Mucosa of descending colon (tissue), 3 donors: ENCODE measurements at regions not wholly inside any gene's neighbourhood (a gene's known extent, or its start where the extent isn't known, plus 50 kb on each side); places are given as distances from the start of the nearest gene placed in this dataset.

ENCODE experiments used
- ATAC-seq: fragments of 200-7000 bp; cut with Tn5 transposase; one replicate; pipeline ENCODE4 v1.9.1; 2020; ENCODE audit warnings: mild to moderate bottlenecking, moderate library complexity
- DNase-seq, 3 donors: peaks; one replicate each; pipeline ENCODE4 v3.0.0-alpha.2; 2020
- H3K36me3 ChIP-seq: fragments of 200-600 bp; one replicate; pipeline ENCODE4 v1.8.0; 2021; ENCODE audit warnings: low read depth, mild to moderate bottlenecking
- H3K4me1 ChIP-seq: fragments of 200-600 bp; one replicate; pipeline ENCODE4 v1.8.0; 2021; ENCODE audit warnings: low read depth, mild to moderate bottlenecking
- H3K4me3 ChIP-seq: fragments of 200-600 bp; one replicate; pipeline ENCODE4 v1.8.0; 2021; ENCODE audit warnings: mild to moderate bottlenecking
- H3K9me3 ChIP-seq: fragments of 200-600 bp; one replicate; pipeline ENCODE4 v1.8.0; 2021; ENCODE audit warnings: mild to moderate bottlenecking
- CTCF ChIP-seq: fragments of 200-600 bp; IDR thresholded peaks from one replicate; pipeline ENCODE4 v1.8.0; 2022; ENCODE audit warnings: antibody characterized with exemption, mild to moderate bottlenecking
- intact Hi-C, 2 donors: fragments of 100-400 bp; cut with DNase I in 1 of 2; cut with micrococcal nuclease in 1 of 2; formaldehyde crosslinking; loops; one replicate each; pipeline versions ENCODE4 v1.11.0 to v1.11.1; 2022; cut with DNase I, micrococcal nuclease
- donor health status: DM: no; HTN: no; CAD: no; lungs with moderate emphysema.
- donor health status: DM: no; HTN: no; CAD: no.
- donor health status: DM: no; HTN: yes; CAD: no.

DNA sequence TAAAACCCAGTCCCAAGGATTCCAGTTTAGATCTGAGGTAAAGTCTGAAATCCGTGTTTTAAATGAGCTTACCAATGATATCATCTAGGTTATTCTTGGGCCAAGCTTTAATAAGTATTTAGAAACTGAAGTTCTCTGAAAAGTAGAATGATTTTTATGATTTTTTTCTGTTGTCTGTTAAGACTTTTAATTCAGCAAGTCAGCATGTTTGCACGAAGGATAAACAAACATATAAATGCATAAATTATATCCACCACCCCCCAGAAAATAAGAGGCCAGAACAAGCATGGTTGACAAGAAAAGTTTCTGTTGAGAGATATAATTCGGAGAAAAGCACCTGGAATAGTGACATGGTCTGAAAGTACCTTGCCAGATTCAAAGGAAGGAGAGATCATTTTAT is 655.7 kb downstream of the NOVA1 start:
- no peak for DNase-seq
- intact Hi-C loops = no loop called here
- ATAC-seq = no peak
- H3K9me3 ChIP-seq = no peaks in the 10 kb centered on the region
- no peaks in the 10 kb centered on the region for H3K4me1 ChIP-seq
- TF ChIP-seq CTCF = no peak
- no peaks in the 10 kb centered on the region for H3K36me3 ChIP-seq
- no peak overlapping the region for H3K4me3 ChIP-seq

GRCh38 chr14:25933731-25934130 is 664.1 kb downstream of the NOVA1 start:
- no peak for ATAC-seq
- intact Hi-C loops = no loop called here
- TF ChIP-seq CTCF = no peak

GRCh38 chr14:25929881-25930615 is 667.8 kb downstream of the NOVA1 start:
- ATAC-seq = no peak
- no peaks in the 10 kb centered on the region for H3K9me3 ChIP-seq
- intact Hi-C loops = no loop called here

More at GRCh38 chr14:25933731-25934130, 664.1 kb downstream of the NOVA1 start:
- Histone ChIP-seq H3K36me3 (no peaks in the 10 kb centered on the region), H3K4me1 (no peaks in the 10 kb centered on the region), H3K9me3 (no peaks in the 10 kb centered on the region), H3K4me3 (no peak overlapping the region)
- DNase-seq = no peak

GRCh38 chr14:25911831-25912230 is 686.0 kb downstream of the NOVA1 start:
- DNase-seq = no peak
- Histone ChIP-seq H3K4me3 (no peak overlapping the region), H3K36me3 (no peaks in the 10 kb centered on the region), H3K9me3 (no peaks in the 10 kb centered on the region), H3K4me1 (no peaks in the 10 kb centered on the region)
- TF ChIP-seq CTCF = no peak
- intact Hi-C loops = no loop called here
- ATAC-seq = no peak

More at GRCh38 chr14:25929881-25930615, 667.8 kb downstream of the NOVA1 start:
- no peak for DNase-seq
- Histone ChIP-seq H3K4me1 (no peaks in the 10 kb centered on the region), H3K4me3 (no peak overlapping the region), H3K36me3 (no peaks in the 10 kb centered on the region)
- no peak for TF ChIP-seq CTCF

- no peak for TF ChIP-seq CTCF
- intact Hi-C loops = no loop called here
- H3K9me3 ChIP-seq = no peaks in the 10 kb centered on the region
- no peak overlapping the region for H3K4me3 ChIP-seq
- ATAC-seq = no peak
- no peak for DNase-seq
- no peaks in the 10 kb centered on the region for H3K4me1 ChIP-seq
- no peaks in the 10 kb centered on the region for H3K36me3 ChIP-seq
These were observed 688.6 kb downstream of the NOVA1 start for GRCh38 chr14:25909045-25909747.
